Endodermal cell (in vitro differentiated cells): ENCODE measurements at regions not wholly inside any gene's neighbourhood (a gene's known extent, or its start where the extent isn't known, plus 50 kb on each side); places are given as distances from the start of the nearest gene placed in this dataset.

Experiments
- DNase-seq: peaks from one replicate; pipeline ENCODE4 v3.0.0-alpha.2; 2017
- H3K27ac ChIP-seq: 2 replicates; pipeline ENCODE4 v1.5.1; 2013; ENCODE audit warnings: mild to moderate bottlenecking, low read depth, low read length, moderate library complexity
- H3K27me3 ChIP-seq: 2 replicates; pipeline ENCODE4 v1.6.1; 2013; ENCODE audit warnings: mild to moderate bottlenecking, low read length, moderate library complexity; ENCODE audit not compliant: insufficient read depth, control insufficient read depth, poor library complexity, severe bottlenecking
- H3K36me3 ChIP-seq: 2 replicates; pipeline ENCODE4 v1.7.0; 2013; ENCODE audit warnings: mild to moderate bottlenecking, low read length, moderate library complexity; ENCODE audit not compliant: control insufficient read depth, insufficient read depth
- H3K4me1 ChIP-seq: one replicate; pipeline ENCODE4 v1.7.0; 2013; ENCODE audit warnings: low read length; ENCODE audit not compliant: control insufficient read depth, insufficient read depth
- H3K4me3 ChIP-seq: 2 replicates; pipeline ENCODE4 v1.5.1; 2013; ENCODE audit warnings: mild to moderate bottlenecking, low read length, moderate library complexity
- H3K9ac ChIP-seq: 2 replicates; pipeline ENCODE4 v1.6.1; 2013; ENCODE audit warnings: mild to moderate bottlenecking, low read length, moderate library complexity; ENCODE audit not compliant: poor library complexity, severe bottlenecking; ENCODE audit errors: extremely low read depth
- H3K9me3 ChIP-seq: 2 replicates; pipeline ENCODE4 v1.6.1; 2013; ENCODE audit warnings: mild to moderate bottlenecking, low read length, moderate library complexity; ENCODE audit not compliant: control insufficient read depth
- H3K27ac Mint-ChIP-seq: 2 replicates; pipeline ENCODE4 v1.8.0; 2020; ENCODE audit warnings: mixed read lengths
- H3K27me3 Mint-ChIP-seq: 2 replicates; pipeline ENCODE4 v1.8.0; 2021; ENCODE audit warnings: mild to moderate bottlenecking, mixed read lengths; ENCODE audit not compliant: insufficient read depth
- H3K36me3 Mint-ChIP-seq: 2 replicates; pipeline ENCODE4 v1.8.0; 2020; ENCODE audit warnings: low read depth, mixed read lengths
- H3K4me1 Mint-ChIP-seq: 2 replicates; pipeline ENCODE4 v1.8.0; 2020; ENCODE audit warnings: mixed read lengths
- H3K4me3 Mint-ChIP-seq: 2 replicates; pipeline ENCODE4 v1.8.0; 2020; ENCODE audit warnings: mild to moderate bottlenecking, moderate library complexity, mixed read lengths
- H3K9me3 Mint-ChIP-seq: 2 replicates; pipeline ENCODE4 v1.8.0; 2020; ENCODE audit warnings: mild to moderate bottlenecking, mixed read lengths
- CTCF ChIP-seq: fragments of 200-600 bp; sonication (generic); conservative IDR thresholded peaks from 2 replicates; pipeline ENCODE4 v1.5.0; 2021; ENCODE audit warnings: antibody characterized with exemption, mild to moderate bottlenecking
- WGBS, 2 experiments: methylation state at CpG; one replicate each; pipeline versions ENCODE4 v1.1.5 to v1.1.7; 2013; ENCODE audit warnings: missing lambda C conversion rate in 2 of 2, mixed read lengths in 1 of 2; ENCODE audit not compliant: insufficient coverage in 1 of 2, insufficient read length in 1 of 2; 5-methylcytosine and 5-hydroxymethylcytosine counted together

- no peak overlapping the region for H3K4me3 Mint-ChIP-seq
- H3K27me3 ChIP-seq, result no peaks in the 10 kb centered on the region
These were observed 59.3 kb upstream of the CHMP2B start for GRCh38 chr3:87167628-87168456.

DNA sequence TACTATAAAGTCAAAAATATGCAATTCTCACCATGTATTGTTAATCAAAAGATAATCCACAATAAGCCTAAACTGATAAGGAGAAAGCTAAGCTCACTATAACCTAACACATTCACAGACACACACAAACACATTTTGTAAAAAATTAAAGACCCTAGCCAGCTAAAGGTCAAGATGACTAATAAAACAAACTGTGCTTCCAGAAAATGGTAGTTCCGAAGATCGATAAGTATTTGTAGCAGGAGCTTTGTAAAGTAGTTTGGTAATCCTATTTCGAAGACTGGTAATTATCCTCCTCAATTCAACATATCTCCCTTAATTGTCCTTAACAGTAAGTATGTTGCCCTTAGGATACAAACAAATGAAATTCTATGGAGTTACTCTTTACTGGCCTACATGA lies 62.9 kb upstream of the CHMP2B start:
- Histone ChIP-seq H3K4me3 (no peak overlapping the region), H3K36me3 (no peaks in the 10 kb centered on the region), H3K27me3 (no peaks in the 10 kb centered on the region), H3K27ac (no peak overlapping the region), H3K9me3 (no peaks in the 10 kb centered on the region), H3K4me1 (no peaks in the 10 kb centered on the region), H3K9ac (no peak overlapping the region)
- Mint-ChIP-seq H3K9me3 (no peaks in the 10 kb centered on the region), H3K27ac (no peak overlapping the region), H3K4me3 (no peak overlapping the region), H3K4me1 (peaks cover 13% of the 10 kb centered on the region), H3K27me3 (no peaks in the 10 kb centered on the region), H3K36me3 (no peaks in the 10 kb centered on the region)
- 100% methylated on average over 2 to 3 of the region's 3 CpGs for WGBS, 2 experiments
- DNase-seq, result no peak
- TF ChIP-seq CTCF, result no peak

More at GRCh38 chr3:87167628-87168456, 59.3 kb upstream of the CHMP2B start:
- Mint-ChIP-seq H3K27ac (no peak overlapping the region), H3K9me3 (no peaks in the 10 kb centered on the region), H3K27me3 (no peaks in the 10 kb centered on the region), H3K36me3 (no peaks in the 10 kb centered on the region), H3K4me1 (peaks cover 12% of the 10 kb centered on the region)
- Histone ChIP-seq H3K9me3 (no peaks in the 10 kb centered on the region), H3K27ac (no peak overlapping the region), H3K36me3 (no peaks in the 10 kb centered on the region), H3K4me1 (no peaks in the 10 kb centered on the region), H3K9ac (no peak overlapping the region), H3K4me3 (no peak overlapping the region)
- 61 to 62% methylated on average over 10 to 11 of the region's 11 CpGs for WGBS, 2 experiments
- peak; percentile 81 for TF ChIP-seq CTCF
- peak; percentile 54 for DNase-seq

DNA sequence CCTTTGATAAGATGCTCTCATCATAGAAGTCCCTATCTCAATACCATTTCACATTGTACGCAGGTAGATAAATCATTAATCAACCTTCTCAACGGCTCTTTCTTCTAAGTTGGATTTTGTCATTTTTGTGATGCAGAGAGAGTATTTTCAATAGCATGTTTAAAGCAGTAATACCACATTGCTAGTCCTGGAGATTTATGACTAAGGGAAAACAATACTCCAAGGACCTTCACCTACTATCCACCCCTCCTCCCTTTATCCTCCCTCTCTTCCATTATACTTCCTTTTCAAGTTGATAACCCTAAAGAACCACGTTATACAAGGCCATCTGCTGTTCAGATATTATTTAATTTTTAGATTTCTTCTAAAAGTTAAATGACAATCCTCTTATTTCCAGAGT lies 65.3 kb upstream of the CHMP2B start:
- Histone ChIP-seq H3K27me3 (no peaks in the 10 kb centered on the region), H3K4me3 (no peak overlapping the region), H3K4me1 (no peaks in the 10 kb centered on the region), H3K36me3 (no peaks in the 10 kb centered on the region), H3K9me3 (no peaks in the 10 kb centered on the region), H3K9ac (no peak overlapping the region), H3K27ac (no peak overlapping the region)
- H3K4me1 Mint-ChIP-seq, result peaks cover 10% of the 10 kb centered on the region
- no peak for TF ChIP-seq CTCF
- no peaks in the 10 kb centered on the region for H3K27me3 Mint-ChIP-seq
- DNase-seq, result no peak
- WGBS, 2 experiments, result 100% methylated on average over 3 of the region's 3 CpGs; no CpG with 5 or more reads in 1 of the 2 experiments
- H3K36me3 Mint-ChIP-seq, result no peaks in the 10 kb centered on the region
- no peak overlapping the region for H3K27ac Mint-ChIP-seq
- no peak overlapping the region for H3K4me3 Mint-ChIP-seq
- H3K9me3 Mint-ChIP-seq, result no peaks in the 10 kb centered on the region
